HPDE6-E6E7 (cell line): ENCODE measurements at regions not wholly inside any gene's neighbourhood (a gene's known extent, or its start where the extent isn't known, plus 50 kb on each side); places are given as distances from the start of the nearest gene placed in this dataset.
"Not testable (repeated sequence)": the region's sequence is repeated elsewhere in the genome, so short reads cannot be mapped to it uniquely, and the experiment has no call there.

Source experiments
- DNase-seq: peaks from one replicate; pipeline ENCODE4 v3.0.0; 2011; ENCODE audit warnings: missing footprints; ENCODE audit errors: extremely low spot score

- no peak for DNase-seq
Observed at GRCh38 chr3:118239253-118239652, 795.4 kb downstream of the IGSF11 start.

- no peak for DNase-seq
Observed at GRCh38 chr3:118244761-118245160, 789.9 kb downstream of the IGSF11 start.

- no peak for DNase-seq
Observed at GRCh38 chr3:118245312-118245711, 789.3 kb downstream of the IGSF11 start.

- not testable (repeated sequence) for DNase-seq
Observed at GRCh38 chr3:118258850-118259249, 775.8 kb downstream of the IGSF11 start.

GRCh38 chr3:118262800-118263402 is 771.7 kb downstream of the IGSF11 start:
- DNase-seq = peak; percentile 49

GRCh38 chr3:118267588-118267987 is 767.1 kb downstream of the IGSF11 start:
- DNase-seq = no peak

- no peak for DNase-seq
Observed at GRCh38 chr3:118269537-118270125, 765.0 kb downstream of the IGSF11 start.

GRCh38 chr3:118272991-118273390 is 761.7 kb downstream of the IGSF11 start:
- no peak for DNase-seq

GRCh38 chr3:118277814-118278213 is 756.8 kb downstream of the IGSF11 start:
- DNase-seq = no peak

- DNase-seq = no peak
Observed at GRCh38 chr3:118292841-118293240, 741.8 kb downstream of the IGSF11 start.

GRCh38 chr3:118298133-118298532 is 736.5 kb downstream of the IGSF11 start:
- no peak for DNase-seq

- no peak for DNase-seq
Observed at GRCh38 chr3:118304557-118304956, 730.1 kb downstream of the IGSF11 start.

- DNase-seq = no peak
Observed at GRCh38 chr3:118332699-118333098, 701.9 kb downstream of the IGSF11 start.

- no peak for DNase-seq
Observed at GRCh38 chr3:118337649-118338048, 697.0 kb downstream of the IGSF11 start.

GRCh38 chr3:118347396-118348168 is 687.1 kb downstream of the IGSF11 start:
- DNase-seq = no peak

- DNase-seq = no peak
Observed at GRCh38 chr3:118348169-118348557, 686.5 kb downstream of the IGSF11 start.

GRCh38 chr3:118354556-118354955 is 680.1 kb downstream of the IGSF11 start:
- no peak for DNase-seq

GRCh38 chr3:118369892-118370491 is 664.7 kb downstream of the IGSF11 start:
- DNase-seq = no peak

GRCh38 chr3:118380576-118380975 is 654.1 kb downstream of the IGSF11 start:
- peak; percentile 15 for DNase-seq

- no peak for DNase-seq
Observed at GRCh38 chr3:118396491-118396890, 638.2 kb downstream of the IGSF11 start.

GRCh38 chr3:118400086-118400485 is 634.6 kb downstream of the IGSF11 start:
- no peak for DNase-seq

- peak; percentile 2 for DNase-seq
Observed at GRCh38 chr3:118400886-118401285, 633.8 kb downstream of the IGSF11 start.

- no peak for DNase-seq
Observed at GRCh38 chr3:118401887-118402286, 632.8 kb downstream of the IGSF11 start.
